ENCODE measurements at regions not wholly inside any gene's neighbourhood (a gene's known extent, or its start where the extent isn't known, plus 50 kb on each side); places are given as distances from the start of the nearest gene placed in this dataset.

DNA sequence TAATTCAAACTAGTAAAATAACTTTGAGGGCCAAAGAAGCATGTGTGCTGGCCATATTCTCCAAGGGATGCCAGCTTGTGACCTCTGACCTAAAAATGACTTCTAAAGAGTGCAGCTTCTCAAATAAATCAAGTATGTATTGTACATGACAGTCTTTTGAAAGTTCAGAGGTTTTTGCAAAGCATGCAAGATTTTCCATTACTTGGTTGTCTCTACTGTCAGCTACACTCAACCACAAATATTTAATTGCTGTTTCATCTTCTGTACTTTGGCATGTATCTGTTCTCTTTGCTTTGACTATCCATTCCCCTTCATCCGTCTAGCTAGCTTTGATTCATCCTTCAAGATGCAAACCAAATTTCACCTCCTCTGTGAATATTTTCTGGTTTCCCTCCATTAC, 121.9 kb upstream of the HS3ST2 start:
- Histone ChIP-seq H4K20me1 (ENCODE audit: low read depth, low read length) (no peaks in the 10 kb centered on the region), H3K27me3 (ENCODE audit: low read length) (no peaks in the 10 kb centered on the region), H3K79me2 (ENCODE audit: insufficient read depth, low read length) (no peaks in the 10 kb centered on the region), H2AFZ (ENCODE audit: low read depth, low read length, severe bottlenecking) (no peak overlapping the region), H3K9me2 (replicated peaks; ENCODE audit: insufficient read depth, low read length) (no peaks in the 10 kb centered on the region), H3F3A (ENCODE audit: insufficient read depth) (no peaks in the 10 kb centered on the region), H3K36me3 (ENCODE audit: low read length) (0 out of 2 replicates have a peak, but pooled peaks cover 2% of the 10 kb centered on the region), H3K4me2 (ENCODE audit: low read depth, low read length, poor library complexity, severe bottlenecking) (no peak overlapping the region), H3K9ac (ENCODE audit: low read length) (no peak overlapping the region), H3K27ac (ENCODE audit: low read depth, low read length) (no peak overlapping the region), H3K4me3 (ENCODE audit: insufficient read depth, low read length, poor library complexity, severe bottlenecking) (no peak overlapping the region), H3K9me3 (ENCODE audit: insufficient read depth, low read length) (peaks cover 2% of the 10 kb centered on the region; the same call in 1 of the 2 replicates)
- no peak for TF ChIP-seq EZH2phosphoT487 (conservative IDR thresholded peaks at IDR 0.05; ENCODE audit: low read length)
- TF ChIP-seq, protein P1, sequence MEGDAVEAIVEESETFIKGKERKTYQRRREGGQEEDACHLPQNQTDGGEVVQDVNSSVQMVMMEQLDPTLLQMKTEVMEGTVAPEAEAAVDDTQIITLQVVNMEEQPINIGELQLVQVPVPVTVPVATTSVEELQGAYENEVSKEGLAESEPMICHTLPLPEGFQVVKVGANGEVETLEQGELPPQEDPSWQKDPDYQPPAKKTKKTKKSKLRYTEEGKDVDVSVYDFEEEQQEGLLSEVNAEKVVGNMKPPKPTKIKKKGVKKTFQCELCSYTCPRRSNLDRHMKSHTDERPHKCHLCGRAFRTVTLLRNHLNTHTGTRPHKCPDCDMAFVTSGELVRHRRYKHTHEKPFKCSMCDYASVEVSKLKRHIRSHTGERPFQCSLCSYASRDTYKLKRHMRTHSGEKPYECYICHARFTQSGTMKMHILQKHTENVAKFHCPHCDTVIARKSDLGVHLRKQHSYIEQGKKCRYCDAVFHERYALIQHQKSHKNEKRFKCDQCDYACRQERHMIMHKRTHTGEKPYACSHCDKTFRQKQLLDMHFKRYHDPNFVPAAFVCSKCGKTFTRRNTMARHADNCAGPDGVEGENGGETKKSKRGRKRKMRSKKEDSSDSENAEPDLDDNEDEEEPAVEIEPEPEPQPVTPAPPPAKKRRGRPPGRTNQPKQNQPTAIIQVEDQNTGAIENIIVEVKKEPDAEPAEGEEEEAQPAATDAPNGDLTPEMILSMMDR (IDR thresholded peaks at IDR 0.05; ENCODE audit: insufficient read depth, low read length, poor library complexity, severe bottlenecking), result no peak

DNA sequence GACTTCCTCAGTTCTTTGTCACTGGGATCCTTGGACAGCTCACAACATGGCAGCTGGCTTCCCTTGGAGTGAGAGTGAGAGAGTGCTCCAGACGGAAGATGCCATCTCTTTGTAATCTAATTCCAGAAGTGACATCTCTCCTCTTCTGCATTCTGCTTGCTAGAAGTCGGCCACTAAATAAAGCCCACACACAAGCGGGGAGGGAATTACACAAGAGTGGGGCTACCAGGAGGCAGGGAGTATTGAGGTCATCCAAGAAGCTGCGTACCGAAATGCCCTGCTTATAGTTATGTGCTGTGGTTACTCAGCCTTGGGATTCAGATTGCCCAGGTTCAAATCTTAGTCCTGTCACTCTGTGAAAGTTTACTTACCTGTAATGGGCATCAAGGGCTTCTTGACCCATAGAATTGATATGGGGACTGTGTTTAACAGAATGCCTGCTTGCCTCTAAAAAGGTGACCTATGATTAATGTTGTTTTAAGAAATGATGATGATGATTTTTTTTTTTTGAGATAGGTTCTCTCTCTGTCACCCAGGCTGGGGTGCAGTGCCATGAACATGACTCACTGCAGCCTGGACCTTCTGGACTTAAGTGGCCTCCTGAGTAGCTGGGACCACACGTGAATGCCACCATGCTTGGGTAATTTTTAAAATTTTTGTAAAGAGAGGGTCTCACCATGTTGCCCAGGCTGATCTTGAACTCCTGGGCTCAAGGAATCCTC, 120.9 kb upstream of the HS3ST2 start:
- Histone ChIP-seq H3K27ac (ENCODE audit: low read depth, low read length) (no peak overlapping the region), H4K20me1 (ENCODE audit: low read depth, low read length) (no peaks in the 10 kb centered on the region), H3K79me2 (ENCODE audit: insufficient read depth, low read length) (no peaks in the 10 kb centered on the region), H3K4me2 (ENCODE audit: low read depth, low read length, poor library complexity, severe bottlenecking) (no peak overlapping the region), H3K4me3 (ENCODE audit: insufficient read depth, low read length, poor library complexity, severe bottlenecking) (no peak overlapping the region), H3K36me3 (ENCODE audit: low read length) (no peaks in the 10 kb centered on the region), H3K9me2 (replicated peaks; ENCODE audit: insufficient read depth, low read length) (no peaks in the 10 kb centered on the region), H3K27me3 (ENCODE audit: low read length) (no peaks in the 10 kb centered on the region), H3F3A (ENCODE audit: insufficient read depth) (no peaks in the 10 kb centered on the region), H2AFZ (ENCODE audit: low read depth, low read length, severe bottlenecking) (no peak overlapping the region), H3K9me3 (ENCODE audit: insufficient read depth, low read length) (no peaks in the 10 kb centered on the region), H3K9ac (ENCODE audit: low read length) (no peak overlapping the region)
- TF ChIP-seq, protein P1 (IDR thresholded peaks at IDR 0.05; ENCODE audit: insufficient read depth, low read length, poor library complexity, severe bottlenecking), result no peak
- TF ChIP-seq EZH2phosphoT487 (conservative IDR thresholded peaks at IDR 0.05; ENCODE audit: low read length), result no peak

DNA sequence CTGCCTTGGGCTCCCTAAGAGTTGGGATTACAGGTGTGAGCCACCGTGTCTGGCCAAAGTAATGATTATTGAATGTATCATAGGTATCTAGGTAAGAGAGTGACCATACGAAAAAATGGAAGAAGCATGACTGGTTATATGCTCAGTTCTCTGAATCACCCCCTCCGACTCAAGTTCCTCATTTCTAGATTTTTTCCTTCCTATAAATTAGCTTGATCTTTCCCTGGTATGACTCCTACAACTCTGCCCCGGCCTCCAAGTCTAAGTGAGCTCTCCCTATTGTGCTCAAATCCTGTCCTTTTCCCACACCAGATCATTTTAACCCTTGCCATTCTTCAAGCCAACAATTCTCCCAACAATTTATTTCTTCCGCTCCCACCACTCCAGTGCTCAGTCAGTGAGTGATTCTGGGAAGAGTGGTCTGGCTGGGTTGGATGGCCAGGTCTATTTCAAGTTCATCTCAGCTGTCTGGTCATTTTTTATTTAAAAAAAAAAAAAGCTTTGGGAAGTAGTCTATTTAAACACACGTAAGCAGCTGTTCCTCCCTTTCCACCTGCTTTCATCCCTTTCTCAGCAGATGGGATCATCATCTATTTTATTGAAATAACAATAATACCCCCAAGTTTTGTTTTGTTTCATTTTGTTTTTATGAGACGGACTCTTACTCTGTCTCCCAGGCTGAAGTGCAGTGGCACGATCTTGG, 120.2 kb upstream of the HS3ST2 start:
- TF ChIP-seq, protein P1 (IDR thresholded peaks at IDR 0.05; ENCODE audit: insufficient read depth, low read length, poor library complexity, severe bottlenecking), result no peak
- no peak for TF ChIP-seq EZH2phosphoT487 (conservative IDR thresholded peaks at IDR 0.05; ENCODE audit: low read length)
- Histone ChIP-seq H3K27me3 (ENCODE audit: low read length) (0 out of 2 replicates have a peak, but pooled peaks cover 3% of the 10 kb centered on the region), H3K79me2 (ENCODE audit: insufficient read depth, low read length) (no peaks in the 10 kb centered on the region), H3K27ac (ENCODE audit: low read depth, low read length) (no peak overlapping the region), H3K4me3 (ENCODE audit: insufficient read depth, low read length, poor library complexity, severe bottlenecking) (no peak overlapping the region), H3K9ac (ENCODE audit: low read length) (no peak overlapping the region), H2AFZ (ENCODE audit: low read depth, low read length, severe bottlenecking) (no peak overlapping the region), H3K9me2 (replicated peaks; ENCODE audit: insufficient read depth, low read length) (no peaks in the 10 kb centered on the region), H4K20me1 (ENCODE audit: low read depth, low read length) (no peaks in the 10 kb centered on the region), H3K9me3 (ENCODE audit: insufficient read depth, low read length) (no peaks in the 10 kb centered on the region), H3F3A (ENCODE audit: insufficient read depth) (no peaks in the 10 kb centered on the region), H3K36me3 (ENCODE audit: low read length) (no peaks in the 10 kb centered on the region), H3K4me2 (ENCODE audit: low read depth, low read length, poor library complexity, severe bottlenecking) (no peak overlapping the region)
